ENCODE measurements at regions not wholly inside any gene's neighbourhood (a gene's known extent, or its start where the extent isn't known, plus 50 kb on each side); places are given as distances from the start of the nearest gene placed in this dataset.
A peak's percentile ranks its signal among the peaks of the same experiment; 100 is the strongest.

DNA sequence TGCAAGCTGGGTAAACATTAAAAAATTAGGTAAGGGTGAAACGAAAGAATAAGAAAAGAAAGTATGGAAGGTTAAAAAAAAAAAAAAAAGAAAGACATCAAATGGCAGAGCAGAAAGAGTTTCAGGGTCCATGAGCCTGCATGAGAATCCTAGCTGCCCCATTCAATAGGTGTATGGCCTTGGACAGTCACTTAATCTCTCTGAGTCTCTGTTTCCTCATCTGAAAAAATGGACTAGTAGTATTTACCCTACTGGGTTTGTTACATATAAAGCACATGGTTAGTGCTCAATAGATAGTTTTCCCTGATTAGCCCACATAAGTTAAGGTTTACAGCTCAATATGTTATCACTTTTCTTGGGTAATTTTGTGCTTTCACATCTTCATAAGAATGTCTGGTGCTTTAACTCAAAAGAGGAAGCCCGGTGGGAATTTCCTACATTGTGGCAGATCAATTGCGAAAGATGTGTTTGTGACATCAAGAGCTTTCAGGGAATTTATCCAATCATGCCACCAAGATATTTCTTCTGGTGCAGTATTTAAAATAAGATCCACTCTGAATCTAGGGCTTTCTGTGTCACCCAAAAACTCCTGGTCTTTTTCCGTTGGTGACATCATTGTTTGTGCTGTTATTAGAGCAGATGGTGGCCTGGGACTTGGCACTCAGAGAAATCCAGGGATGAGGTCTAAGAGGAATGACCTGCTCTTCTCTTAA, 57.2 kb upstream of the UBE2E1 start:
- peak; percentile 87 for DNase-seq

DNA sequence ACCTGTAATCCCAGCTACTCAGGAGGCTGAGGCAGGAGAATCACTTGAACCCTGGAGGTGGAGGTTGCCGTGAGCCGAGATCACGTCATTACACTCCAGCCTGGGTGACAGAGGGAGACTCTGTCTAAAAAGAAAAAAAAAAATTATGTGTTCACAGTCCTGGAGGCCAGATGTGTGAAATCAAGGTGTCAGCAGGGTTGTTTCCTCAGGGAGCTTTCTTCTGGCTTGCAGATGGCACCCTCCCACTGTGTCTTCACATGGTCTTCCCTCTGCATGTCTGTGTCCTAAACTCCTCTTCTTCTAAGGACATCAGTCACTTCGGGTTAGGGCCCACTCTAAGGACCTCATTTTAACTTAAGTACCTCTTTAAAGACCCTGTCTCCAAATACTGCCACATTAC, 56.1 kb upstream of the UBE2E1 start:
- DNase-seq, result no peak

DNA sequence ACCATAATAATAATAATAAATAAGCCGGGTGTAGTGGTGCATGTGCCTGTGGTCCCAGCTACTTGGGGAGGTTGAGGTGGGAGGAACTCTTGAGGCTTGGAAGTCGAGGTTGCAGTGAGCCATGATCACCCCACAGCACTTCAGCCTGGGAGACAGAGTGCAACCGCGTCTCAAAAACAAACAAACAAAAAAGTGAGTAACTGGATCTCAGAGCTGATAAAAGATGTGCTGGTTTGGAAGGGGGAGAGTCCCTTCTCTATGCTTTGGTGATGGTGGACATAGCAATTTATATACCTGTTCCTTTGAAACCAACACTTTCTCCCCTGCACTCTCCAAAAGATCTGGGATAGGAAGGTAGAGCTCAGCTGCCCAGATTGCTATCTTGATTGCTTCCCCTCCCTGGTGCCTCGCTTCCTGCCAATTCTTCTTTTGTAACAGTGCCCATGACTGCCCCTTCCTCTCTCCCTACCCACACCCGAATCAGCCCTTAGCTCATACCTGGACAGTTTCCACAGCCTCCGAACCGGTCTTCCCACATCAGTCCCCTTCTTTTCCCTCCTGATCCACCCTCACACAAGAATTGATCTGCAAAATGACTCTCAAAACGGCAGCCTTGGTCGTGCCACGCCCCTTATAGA, 55.1 kb upstream of the UBE2E1 start:
- no peak for DNase-seq

DNA sequence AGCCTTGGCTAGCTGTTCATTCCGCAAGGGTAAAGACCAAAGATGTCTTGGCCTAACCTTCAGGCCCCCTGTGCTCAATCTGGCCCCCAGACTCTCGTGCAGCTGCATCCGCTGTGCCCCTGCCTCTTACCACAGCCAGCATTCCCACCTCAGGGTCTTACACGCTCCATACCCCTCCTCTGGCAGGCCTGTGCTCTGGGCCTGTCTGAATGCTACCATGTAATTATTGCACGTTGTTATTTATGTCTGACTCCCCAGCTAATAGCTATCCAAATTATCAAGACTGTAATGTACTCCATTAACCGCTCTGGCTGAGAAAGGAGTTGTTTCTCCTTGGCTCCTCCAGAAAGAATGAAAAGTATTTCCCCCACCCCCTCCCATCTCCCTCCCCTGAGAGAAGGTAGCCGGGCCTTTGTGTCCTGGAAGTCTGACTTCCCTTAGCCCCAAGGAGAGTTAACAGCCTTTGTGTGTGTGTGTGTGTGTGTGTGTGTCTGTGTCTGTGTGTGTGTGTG, 54.5 kb upstream of the UBE2E1 start:
- no peak for DNase-seq

DNA sequence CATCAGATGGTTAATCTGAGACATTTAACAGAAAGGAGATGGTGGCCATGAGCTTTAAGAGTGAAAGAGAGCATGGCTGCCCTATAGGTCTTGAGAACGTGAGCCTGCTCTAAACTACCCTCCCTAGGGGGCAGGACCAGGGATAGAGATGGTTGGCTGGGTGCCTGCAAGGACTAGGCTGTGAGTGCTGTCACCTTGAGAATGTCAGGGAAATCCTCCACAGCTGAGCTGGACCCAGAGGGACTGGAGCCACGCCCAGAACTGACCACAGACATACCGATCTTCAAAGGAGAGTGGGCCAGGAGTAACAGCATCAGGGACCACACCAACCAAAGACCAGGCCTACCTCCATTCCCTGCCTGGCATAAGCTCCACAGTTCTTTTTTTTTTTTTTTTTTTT, 53.6 kb upstream of the UBE2E1 start:
- DNase-seq, result no peak

DNA sequence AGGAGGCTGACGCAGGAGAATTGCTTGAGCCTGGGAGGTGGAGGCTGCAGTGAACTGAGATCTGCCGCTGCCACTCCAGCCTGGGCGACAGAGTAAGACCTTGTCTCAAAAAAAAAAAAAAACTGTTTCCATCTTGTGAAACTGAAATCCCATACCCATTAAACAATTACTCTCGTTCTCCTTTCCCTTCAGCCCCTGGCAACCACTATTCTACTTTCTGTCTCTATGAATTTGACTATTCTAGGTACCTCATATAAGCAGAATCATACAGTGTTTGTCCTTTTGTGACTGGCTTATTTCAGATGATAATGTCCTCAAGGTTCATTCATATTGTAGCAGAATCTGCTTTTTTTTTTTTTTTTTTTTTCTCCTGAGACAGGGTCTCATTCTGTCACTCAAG, 51.5 kb upstream of the UBE2E1 start:
- no peak for DNase-seq
